ENCODE measurements at regions not wholly inside any gene's neighbourhood (a gene's known extent, or its start where the extent isn't known, plus 50 kb on each side); places are given as distances from the start of the nearest gene placed in this dataset.

GRCh38 chr2:221961561-221961960, 337.2 kb downstream of the PAX3 start:
- TF ChIP-seq CTCF (conservative IDR thresholded peaks at IDR 0.05 in 1 of 2, IDR thresholded peaks at IDR 0.05 in 1 of 2; ENCODE audit: extremely low read depth in 1 of 2, insufficient read depth in 1 of 2, low read depth in 1 of 2, low read length in 2 of 2), result no peak
- TF ChIP-seq EZH2 (IDR thresholded peaks at IDR 0.05; ENCODE audit: borderline replicate concordance, low read length), result no peak

Data from mammary epithelial cell (primary cell).